ENCODE measurements at regions not wholly inside any gene's neighbourhood (a gene's known extent, or its start where the extent isn't known, plus 50 kb on each side); places are given as distances from the start of the nearest gene placed in this dataset.
A peak's percentile ranks its signal among the peaks of the same experiment; 100 is the strongest.
"Not testable (repeated sequence)": the region's sequence is repeated elsewhere in the genome, so short reads cannot be mapped to it uniquely, and the experiment has no call there.

DNA sequence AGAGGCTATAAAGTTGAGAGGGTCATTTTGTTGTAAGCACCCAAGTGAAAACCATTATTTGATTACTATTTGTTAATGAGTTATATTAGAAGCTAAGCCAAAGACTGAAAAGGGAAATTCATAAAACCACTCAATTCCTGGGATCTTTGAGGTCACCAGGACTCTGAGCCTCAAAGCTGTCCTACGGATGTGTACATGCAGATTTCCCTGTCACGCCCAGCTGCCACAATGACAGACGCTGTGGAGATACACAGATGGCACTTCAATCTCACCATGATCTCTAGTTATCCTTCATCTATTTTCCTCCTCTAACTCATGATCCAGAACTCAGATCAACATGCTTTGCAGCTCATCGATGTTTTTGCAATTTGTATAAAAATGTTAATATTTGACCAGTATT, 403.5 kb upstream of the MIR17HG start:
- H3K79me2 ChIP-seq: no peaks in the 10 kb centered on the region
- no peak overlapping the region for H2AFZ ChIP-seq
- no peaks in the 10 kb centered on the region for H3K9me3 ChIP-seq (ENCODE audit: low read depth)
- H3K4me1 ChIP-seq (ENCODE audit: insufficient read depth): no peaks in the 10 kb centered on the region
- 75% methylated on average over 4 of the region's 4 CpGs for WGBS (ENCODE audit: low lambda C conversion rate, missing lambda C conversion rate)
- no peaks in the 10 kb centered on the region for H4K20me1 ChIP-seq (ENCODE audit: insufficient read depth, poor library complexity, severe bottlenecking)
- DNase-seq (ENCODE audit: low spot score): no peak
- H3K27me3 ChIP-seq: no peaks in the 10 kb centered on the region
- H3K4me2 ChIP-seq: no peak overlapping the region
- H3K4me3 ChIP-seq: no peak overlapping the region
- no peak overlapping the region for H3K27ac ChIP-seq
- TF ChIP-seq, protein P1, sequence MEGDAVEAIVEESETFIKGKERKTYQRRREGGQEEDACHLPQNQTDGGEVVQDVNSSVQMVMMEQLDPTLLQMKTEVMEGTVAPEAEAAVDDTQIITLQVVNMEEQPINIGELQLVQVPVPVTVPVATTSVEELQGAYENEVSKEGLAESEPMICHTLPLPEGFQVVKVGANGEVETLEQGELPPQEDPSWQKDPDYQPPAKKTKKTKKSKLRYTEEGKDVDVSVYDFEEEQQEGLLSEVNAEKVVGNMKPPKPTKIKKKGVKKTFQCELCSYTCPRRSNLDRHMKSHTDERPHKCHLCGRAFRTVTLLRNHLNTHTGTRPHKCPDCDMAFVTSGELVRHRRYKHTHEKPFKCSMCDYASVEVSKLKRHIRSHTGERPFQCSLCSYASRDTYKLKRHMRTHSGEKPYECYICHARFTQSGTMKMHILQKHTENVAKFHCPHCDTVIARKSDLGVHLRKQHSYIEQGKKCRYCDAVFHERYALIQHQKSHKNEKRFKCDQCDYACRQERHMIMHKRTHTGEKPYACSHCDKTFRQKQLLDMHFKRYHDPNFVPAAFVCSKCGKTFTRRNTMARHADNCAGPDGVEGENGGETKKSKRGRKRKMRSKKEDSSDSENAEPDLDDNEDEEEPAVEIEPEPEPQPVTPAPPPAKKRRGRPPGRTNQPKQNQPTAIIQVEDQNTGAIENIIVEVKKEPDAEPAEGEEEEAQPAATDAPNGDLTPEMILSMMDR (IDR thresholded peaks at IDR 0.05; ENCODE audit: poor library complexity): no peak
- no peak for TF ChIP-seq EZH2phosphoT487 (IDR thresholded peaks at IDR 0.05; ENCODE audit: low read depth, severe bottlenecking, unreplicated experiment)
- no peak for TF ChIP-seq EZH2 (IDR thresholded peaks at IDR 0.05; ENCODE audit: borderline replicate concordance)
- H3K9me2 ChIP-seq (replicated peaks; ENCODE audit: insufficient read depth): no peaks in the 10 kb centered on the region
- H3K36me3 ChIP-seq (replicated peaks; ENCODE audit: insufficient read depth, low read depth): no peaks in the 10 kb centered on the region

DNA sequence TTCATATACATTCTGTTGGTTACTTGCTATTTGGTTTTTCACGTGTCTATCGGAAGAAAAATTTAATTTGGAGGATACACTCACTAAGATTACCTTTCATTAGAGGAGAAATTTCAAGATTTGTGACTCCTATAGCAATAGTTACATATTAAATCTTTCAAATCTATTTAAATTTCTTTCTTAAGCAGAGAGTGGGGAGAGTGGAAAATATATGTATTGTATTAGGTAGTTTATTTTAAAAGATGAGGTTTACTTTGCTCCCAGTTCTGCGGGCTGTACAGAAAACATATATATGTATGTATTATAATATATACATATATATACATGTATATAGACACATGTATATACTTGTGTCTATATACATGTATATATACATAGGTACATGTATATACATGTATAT, 402.3 kb upstream of the MIR17HG start:
- not testable (repeated sequence) for H3K9me3 ChIP-seq (ENCODE audit: low read depth); H3K4me3 ChIP-seq; H3K79me2 ChIP-seq; H3K27me3 ChIP-seq; H4K20me1 ChIP-seq (ENCODE audit: insufficient read depth, poor library complexity, severe bottlenecking); H3K9me2 ChIP-seq (replicated peaks; ENCODE audit: insufficient read depth); H3K4me1 ChIP-seq (ENCODE audit: insufficient read depth); H3K4me2 ChIP-seq; H3K36me3 ChIP-seq (replicated peaks; ENCODE audit: insufficient read depth, low read depth); H3K27ac ChIP-seq; H2AFZ ChIP-seq; DNase-seq (ENCODE audit: low spot score)
- 100% methylated on average over 3 of the region's 3 CpGs for WGBS (ENCODE audit: low lambda C conversion rate, missing lambda C conversion rate)

DNA sequence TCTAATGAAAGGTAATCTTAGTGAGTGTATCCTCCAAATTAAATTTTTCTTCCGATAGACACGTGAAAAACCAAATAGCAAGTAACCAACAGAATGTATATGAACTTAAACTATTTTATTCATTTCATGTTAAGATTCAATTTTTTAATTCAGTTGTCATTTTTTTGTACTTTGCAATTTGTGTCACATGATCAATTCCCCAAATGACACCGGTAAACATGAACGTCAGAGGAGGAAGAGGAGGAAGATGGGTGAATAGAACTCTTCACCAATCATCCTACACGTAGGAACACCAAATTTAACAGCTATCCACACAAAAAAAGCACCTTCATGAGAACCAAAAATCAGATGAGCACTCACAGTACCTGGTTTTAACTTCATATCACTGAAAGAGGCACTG, 401.4 kb upstream of the MIR17HG start:
- H4K20me1 ChIP-seq (ENCODE audit: insufficient read depth, poor library complexity, severe bottlenecking); H3K4me2 ChIP-seq; H3K9me3 ChIP-seq (ENCODE audit: low read depth); H3K9me2 ChIP-seq (replicated peaks; ENCODE audit: insufficient read depth); H2AFZ ChIP-seq; H3K4me1 ChIP-seq (ENCODE audit: insufficient read depth); H3K27ac ChIP-seq; H3K36me3 ChIP-seq (replicated peaks; ENCODE audit: insufficient read depth, low read depth); DNase-seq (ENCODE audit: low spot score); H3K79me2 ChIP-seq; H3K4me3 ChIP-seq; H3K27me3 ChIP-seq: not testable (repeated sequence)
- 95% methylated on average over 5 of the region's 5 CpGs for WGBS (ENCODE audit: low lambda C conversion rate, missing lambda C conversion rate)

DNA sequence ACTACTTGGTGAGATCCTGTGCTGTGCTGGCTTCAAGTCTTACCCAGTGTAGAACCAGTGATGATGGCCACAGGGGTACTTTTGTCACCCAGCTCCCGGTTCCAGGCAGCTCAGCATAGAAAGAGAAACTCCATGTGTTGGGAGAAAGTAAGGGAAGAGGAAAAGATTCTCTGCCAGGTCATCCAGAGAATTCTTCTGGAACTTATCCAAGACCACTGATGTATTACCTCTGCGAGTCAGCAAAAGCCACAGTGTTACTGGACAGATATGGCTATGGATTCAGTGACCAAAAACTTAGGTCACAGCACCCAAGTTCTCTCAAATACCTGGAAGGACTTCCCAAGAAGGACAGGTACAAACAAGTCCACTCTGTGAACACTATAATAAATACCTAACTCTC, 399.5 kb upstream of the MIR17HG start:
- H3K9me2 ChIP-seq (replicated peaks; ENCODE audit: insufficient read depth): no peaks in the 10 kb centered on the region
- TF ChIP-seq EZH2phosphoT487 (IDR thresholded peaks at IDR 0.05; ENCODE audit: low read depth, severe bottlenecking, unreplicated experiment): no peak
- TF ChIP-seq, protein P1 (IDR thresholded peaks at IDR 0.05; ENCODE audit: poor library complexity): no peak
- no peak for TF ChIP-seq EZH2 (IDR thresholded peaks at IDR 0.05; ENCODE audit: borderline replicate concordance)
- 92% methylated on average over 2 of the region's 2 CpGs for WGBS (ENCODE audit: low lambda C conversion rate, missing lambda C conversion rate)

DNA sequence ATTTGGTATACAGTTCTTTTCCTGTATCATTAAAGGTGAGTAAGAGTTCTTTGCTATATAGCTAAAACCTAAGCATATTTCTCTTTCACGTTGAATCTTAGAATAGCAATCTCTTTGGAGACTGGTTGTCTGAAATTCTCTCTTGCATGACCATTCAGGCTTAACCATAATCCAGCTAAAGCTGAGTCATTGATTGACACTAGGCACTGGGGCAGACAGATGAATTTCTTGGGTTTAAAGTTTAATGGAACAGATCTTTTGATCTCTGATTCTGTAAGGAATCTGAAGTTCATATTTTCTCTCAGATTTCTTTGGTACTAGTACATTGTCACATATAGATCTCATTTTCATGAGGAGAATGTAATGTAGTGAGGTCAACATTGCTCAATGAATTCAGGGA, 397.3 kb upstream of the MIR17HG start:
- Histone ChIP-seq H3K9me2 (replicated peaks; ENCODE audit: insufficient read depth) (no peaks in the 10 kb centered on the region), H3K27me3 (no peaks in the 10 kb centered on the region), H2AFZ (no peak overlapping the region), H3K79me2 (no peaks in the 10 kb centered on the region), H3K4me3 (no peak overlapping the region), H3K4me1 (ENCODE audit: insufficient read depth) (no peaks in the 10 kb centered on the region), H3K4me2 (no peak overlapping the region), H3K9me3 (ENCODE audit: low read depth) (no peaks in the 10 kb centered on the region), H4K20me1 (ENCODE audit: insufficient read depth, poor library complexity, severe bottlenecking) (no peaks in the 10 kb centered on the region), H3K36me3 (replicated peaks; ENCODE audit: insufficient read depth, low read depth) (no peaks in the 10 kb centered on the region), H3K27ac (no peak overlapping the region)
- 0% methylated on average over 1 of the region's 1 CpG for WGBS (ENCODE audit: low lambda C conversion rate, missing lambda C conversion rate)
- DNase-seq (ENCODE audit: low spot score): peak; percentile 15
- TF ChIP-seq, protein P1 (IDR thresholded peaks at IDR 0.05; ENCODE audit: poor library complexity): no peak
- TF ChIP-seq EZH2phosphoT487 (IDR thresholded peaks at IDR 0.05; ENCODE audit: low read depth, severe bottlenecking, unreplicated experiment) (no peak), EZH2 (IDR thresholded peaks at IDR 0.05; ENCODE audit: borderline replicate concordance) (no peak)

More for the DNA sequence above, 399.5 kb upstream of the MIR17HG start:
- no peaks in the 10 kb centered on the region for H3K9me3 ChIP-seq (ENCODE audit: low read depth)
- no peak overlapping the region for H3K4me2 ChIP-seq
- H4K20me1 ChIP-seq (ENCODE audit: insufficient read depth, poor library complexity, severe bottlenecking): no peaks in the 10 kb centered on the region
- no peaks in the 10 kb centered on the region for H3K4me1 ChIP-seq (ENCODE audit: insufficient read depth)
- DNase-seq (ENCODE audit: low spot score): no peak
- H3K36me3 ChIP-seq (replicated peaks; ENCODE audit: insufficient read depth, low read depth): no peaks in the 10 kb centered on the region
- H2AFZ ChIP-seq: no peak overlapping the region
- H3K27me3 ChIP-seq: no peaks in the 10 kb centered on the region
- H3K4me3 ChIP-seq: no peak overlapping the region
- no peaks in the 10 kb centered on the region for H3K79me2 ChIP-seq
- no peak overlapping the region for H3K27ac ChIP-seq
